Subcutaneous abdominal adipose tissue (tissue), 5 donors: ENCODE measurements at regions not wholly inside any gene's neighbourhood (a gene's known extent, or its start where the extent isn't known, plus 50 kb on each side); places are given as distances from the start of the nearest gene placed in this dataset.

Source experiments
- H3K27ac ChIP-seq: one replicate; pipeline ENCODE4 v1.7.0; 2013; ENCODE audit warnings: low read depth, mild to moderate bottlenecking, inconsistent platforms, low read length, moderate library complexity
- H3K27me3 ChIP-seq, 5 donors: one replicate each; pipeline ENCODE4 v1.7.0; 2013; ENCODE audit warnings: low read length in 5 of 5, inconsistent platforms in 1 of 5; ENCODE audit not compliant: control insufficient read depth in 5 of 5, insufficient read depth in 4 of 5
- H3K36me3 ChIP-seq, 5 donors: one replicate each; pipeline ENCODE4 v1.7.0; 2013; ENCODE audit warnings: low read length in 5 of 5; ENCODE audit not compliant: control insufficient read depth in 5 of 5, insufficient read depth in 5 of 5
- H3K4me1 ChIP-seq, 5 donors: one replicate each; pipeline ENCODE4 v1.7.0; 2013; ENCODE audit warnings: low read length in 5 of 5, mild to moderate bottlenecking in 3 of 5, moderate library complexity in 1 of 5; ENCODE audit not compliant: control insufficient read depth in 5 of 5, insufficient read depth in 5 of 5
- H3K4me3 ChIP-seq, 5 donors: one replicate each; pipeline ENCODE4 v1.7.0; 2013; ENCODE audit warnings: low read length in 5 of 5, low read depth in 1 of 5
- H3K9ac ChIP-seq, 5 donors: one replicate each; pipeline ENCODE4 v1.7.0; 2013; ENCODE audit warnings: low read length in 5 of 5, mild to moderate bottlenecking in 4 of 5, moderate library complexity in 3 of 5
- H3K9me3 ChIP-seq, 5 donors: one replicate each; pipeline ENCODE4 v1.7.0; 2013; ENCODE audit warnings: low read length in 5 of 5; ENCODE audit not compliant: control insufficient read depth in 5 of 5
- donor health status: healthy.
- donor health status: healthy.
- donor health status: healthy.
- donor health status: healthy.
- donor health status: healthy.

DNA sequence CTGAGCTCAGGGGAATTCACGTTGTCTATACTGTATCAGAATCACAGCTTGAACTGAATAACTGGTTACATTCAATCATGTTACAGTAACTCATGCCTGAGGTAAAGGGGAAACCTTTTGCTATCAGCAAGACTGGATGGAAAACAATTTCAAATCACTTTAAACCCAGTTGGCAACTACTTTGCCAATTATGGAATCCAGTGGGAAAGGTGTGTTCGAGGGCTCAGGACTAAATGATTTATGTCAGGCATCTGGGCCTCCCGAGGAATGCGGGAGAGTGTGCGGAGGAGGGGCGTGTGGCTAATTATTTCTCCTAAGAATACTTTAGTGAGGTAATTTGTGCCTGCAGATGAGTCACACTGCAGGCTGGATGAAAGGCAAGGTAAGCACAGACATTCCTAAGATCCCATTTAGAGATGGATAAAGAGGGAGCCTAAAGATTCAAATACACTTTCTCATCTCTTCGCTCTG is 100.1 kb downstream of the HRH4 start:
- Histone ChIP-seq H3K36me3 (no peaks in the 10 kb centered on the region), H3K4me3 (no peak overlapping the region), H3K27ac (no peak overlapping the region), H3K27me3 (peaks cover 0 to 9% (median 0%) of the 10 kb centered on the region in 5 donors), H3K9me3 (no peaks in the 10 kb centered on the region), H3K9ac (no peak overlapping the region), H3K4me1 (no peaks in the 10 kb centered on the region)

DNA sequence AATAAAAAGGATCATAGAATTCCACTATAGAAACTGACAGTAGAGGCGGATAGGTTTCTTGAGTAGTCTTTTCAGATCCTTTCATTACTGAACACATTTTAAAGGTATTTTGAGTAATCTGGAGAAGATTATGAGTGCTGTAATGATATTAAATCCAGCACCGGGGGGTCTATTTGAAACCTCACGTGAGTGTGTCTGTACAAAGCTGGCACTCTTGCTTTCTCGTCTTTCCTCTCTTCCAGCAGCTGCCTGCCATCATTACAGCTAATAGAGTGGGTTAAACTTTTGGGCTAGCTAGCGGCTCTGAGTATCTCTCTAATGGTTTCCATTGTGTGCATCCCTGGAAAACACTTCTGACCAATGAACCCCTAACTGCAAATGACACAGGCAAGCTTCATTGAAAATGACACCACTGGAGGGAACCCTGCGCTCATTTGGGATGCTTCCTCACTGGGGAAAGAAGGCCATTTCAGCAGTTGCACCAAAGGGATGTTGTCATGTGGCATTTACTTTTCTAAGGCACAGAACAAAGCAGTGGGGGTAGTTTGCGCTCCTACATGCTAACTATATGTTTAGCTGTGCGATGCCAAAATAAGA is 101.0 kb downstream of the HRH4 start:
- H3K27ac ChIP-seq = no peak overlapping the region
- peaks cover 0 to 9% (median 0%) of the 10 kb centered on the region in 5 donors for H3K27me3 ChIP-seq
- H3K4me1 ChIP-seq = no peaks in the 10 kb centered on the region
- H3K9me3 ChIP-seq = no peaks in the 10 kb centered on the region
- H3K36me3 ChIP-seq = no peaks in the 10 kb centered on the region
- no peak overlapping the region for H3K9ac ChIP-seq
- H3K4me3 ChIP-seq = no peak overlapping the region

DNA sequence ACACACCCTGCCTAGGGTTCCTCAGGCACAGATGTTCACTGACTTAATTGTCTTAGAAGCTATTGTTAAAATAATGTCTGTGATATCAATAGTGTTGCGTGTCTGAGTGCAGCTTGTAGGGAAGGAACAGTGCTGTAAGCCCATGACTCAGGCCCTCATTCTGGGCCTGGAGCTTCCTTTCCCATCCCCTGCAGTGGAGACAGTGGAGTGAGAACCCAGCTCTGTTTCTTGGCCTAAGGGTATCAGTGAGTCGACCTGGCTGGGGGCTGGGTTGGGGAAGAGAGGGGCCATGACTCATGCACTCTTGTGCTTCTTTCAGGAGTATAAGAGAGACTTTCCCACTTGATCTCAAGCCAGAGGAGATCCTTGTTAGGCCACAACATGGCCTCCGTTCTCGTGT is 106.8 kb downstream of the HRH4 start:
- Histone ChIP-seq H3K4me1 (no peaks in the 10 kb centered on the region), H3K27me3 (no peaks in the 10 kb centered on the region), H3K27ac (no peak overlapping the region), H3K4me3 (no peak overlapping the region), H3K9me3 (no peaks in the 10 kb centered on the region), H3K36me3 (no peaks in the 10 kb centered on the region), H3K9ac (no peak overlapping the region)

DNA sequence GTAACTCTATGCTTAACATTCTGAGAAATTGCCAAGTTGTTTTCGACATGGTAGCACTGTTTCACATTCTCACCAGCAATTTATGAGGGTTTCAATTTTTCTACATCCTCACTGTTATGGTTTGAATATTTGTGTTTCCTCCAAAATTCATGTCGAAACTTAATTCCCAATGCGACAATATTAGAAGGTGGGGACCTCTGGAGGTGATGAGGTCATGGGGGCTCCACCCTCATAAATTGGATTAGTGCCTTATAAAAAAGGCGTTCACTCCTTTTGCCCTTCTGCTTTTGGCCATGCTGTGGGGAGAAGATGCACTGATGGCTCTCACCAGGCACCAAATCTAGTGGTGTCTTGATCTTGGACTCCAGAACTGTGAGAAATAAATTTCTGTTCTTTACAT is 110.3 kb downstream of the HRH4 start:
- H3K27me3 ChIP-seq = no peaks in the 10 kb centered on the region
- peaks cover 4 to 11% (median 8%) of the 10 kb centered on the region in 5 donors for H3K9me3 ChIP-seq
- H3K4me3 ChIP-seq = no peak overlapping the region
- no peak overlapping the region for H3K27ac ChIP-seq
- no peaks in the 10 kb centered on the region for H3K36me3 ChIP-seq
- no peak overlapping the region for H3K9ac ChIP-seq
- H3K4me1 ChIP-seq = no peaks in the 10 kb centered on the region

DNA sequence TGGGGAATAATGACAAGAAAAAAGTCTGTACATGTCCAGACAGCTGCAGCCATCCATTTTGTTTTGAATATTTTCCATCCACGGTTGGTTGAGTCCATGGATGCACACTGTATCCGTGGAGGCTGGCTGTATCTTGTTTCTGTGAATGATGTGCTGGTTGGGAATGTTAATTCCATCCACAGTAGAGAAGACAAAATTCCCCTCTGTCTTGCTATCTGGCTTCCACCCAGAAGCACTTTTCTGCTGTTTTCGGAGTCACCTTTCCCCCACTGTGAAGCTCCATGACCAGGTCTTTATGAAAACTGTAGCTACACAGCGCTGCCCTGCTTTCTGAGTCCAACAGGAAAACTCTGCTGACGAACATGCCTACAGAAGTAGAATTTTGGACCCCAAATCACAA is 122.3 kb downstream of the HRH4 start:
- Histone ChIP-seq H3K4me1 (no peaks in the 10 kb centered on the region), H3K9me3 (no peaks in the 10 kb centered on the region), H3K27ac (no peak overlapping the region), H3K9ac (no peak overlapping the region), H3K4me3 (no peak overlapping the region), H3K27me3 (peaks cover 0 to 7% (median 5%) of the 10 kb centered on the region in 5 donors), H3K36me3 (no peaks in the 10 kb centered on the region)

DNA sequence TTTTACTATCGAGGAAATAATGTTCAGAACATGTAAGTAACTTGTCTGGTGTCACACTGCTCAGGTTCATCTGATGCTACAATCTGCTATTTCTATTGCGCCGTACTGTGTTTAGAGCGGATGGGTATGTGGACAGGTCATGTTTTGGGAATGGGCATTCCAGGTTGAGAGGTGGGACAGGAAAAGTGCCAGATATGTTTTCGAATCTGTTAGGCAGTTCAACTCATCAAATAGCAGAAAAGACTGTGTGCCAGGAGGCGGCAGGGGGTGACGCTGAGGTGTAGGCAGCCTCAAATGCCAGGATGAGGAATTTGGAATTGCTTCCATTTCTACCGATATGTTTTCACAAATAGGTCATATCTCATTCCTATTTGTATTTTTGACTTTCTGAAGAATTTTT is 123.8 kb downstream of the HRH4 start:
- Histone ChIP-seq H3K4me1 (no peaks in the 10 kb centered on the region), H3K4me3 (no peak overlapping the region), H3K9ac (no peak overlapping the region), H3K27ac (no peak overlapping the region), H3K36me3 (no peaks in the 10 kb centered on the region), H3K27me3 (peaks cover 0 to 7% (median 5%) of the 10 kb centered on the region in 5 donors), H3K9me3 (no peaks in the 10 kb centered on the region)

DNA sequence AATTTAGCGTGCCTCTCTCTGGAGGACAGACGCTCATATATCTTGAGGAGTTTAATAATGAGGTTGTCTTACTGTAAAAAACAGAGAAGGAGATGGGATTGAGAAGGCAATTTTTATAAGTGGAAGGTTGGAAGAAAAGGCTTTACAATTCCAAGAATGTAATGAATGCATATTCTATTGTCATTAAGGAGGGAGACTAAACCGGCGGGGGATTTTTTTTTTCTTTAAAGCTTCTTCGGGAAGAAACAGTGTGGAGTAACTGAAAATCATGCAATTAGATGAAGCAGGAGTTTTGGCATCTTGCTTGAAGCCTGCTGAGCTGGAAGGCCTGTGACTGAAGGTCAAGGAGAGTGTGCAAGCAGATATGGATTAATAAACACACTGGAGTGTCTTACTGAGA is 124.4 kb downstream of the HRH4 start:
- no peaks in the 10 kb centered on the region for H3K9me3 ChIP-seq
- no peak overlapping the region for H3K4me3 ChIP-seq

DNA sequence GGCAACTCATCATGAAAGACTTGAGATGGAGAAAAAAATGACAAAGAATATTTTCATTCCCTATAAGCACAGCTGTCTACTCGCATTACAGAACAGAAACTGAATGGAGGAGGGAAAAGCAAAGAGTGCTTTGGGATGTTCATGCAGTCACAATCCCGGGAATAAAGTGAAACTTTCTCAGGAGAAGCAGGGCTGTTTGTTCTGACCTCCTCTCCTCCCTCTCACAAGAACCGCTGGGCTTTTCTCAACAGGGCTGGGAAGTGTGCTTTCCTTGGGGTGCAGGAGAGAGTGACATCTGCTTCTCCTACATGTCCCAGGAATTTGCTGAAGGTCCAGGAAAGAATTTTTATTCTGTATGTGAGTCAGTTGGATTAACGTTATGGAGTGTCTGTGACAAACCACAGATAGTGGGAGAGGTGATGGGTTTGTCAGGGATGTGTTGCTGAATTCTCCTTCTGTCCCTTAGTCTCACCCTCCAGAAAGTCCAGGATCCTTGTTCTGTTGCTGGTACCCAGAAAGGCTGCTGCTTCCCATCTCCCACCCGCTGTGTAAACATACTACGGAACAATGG is 125.6 kb downstream of the HRH4 start:
- no peak overlapping the region for H3K27ac ChIP-seq
- peaks cover 0 to 7% (median 5%) of the 10 kb centered on the region in 5 donors for H3K27me3 ChIP-seq
- H3K4me1 ChIP-seq = no peaks in the 10 kb centered on the region

More for the DNA sequence above, 124.4 kb downstream of the HRH4 start:
- H3K27me3 ChIP-seq = peaks cover 0 to 7% (median 5%) of the 10 kb centered on the region in 5 donors
- no peaks in the 10 kb centered on the region for H3K36me3 ChIP-seq
- H3K4me1 ChIP-seq = no peaks in the 10 kb centered on the region
- H3K9ac ChIP-seq = no peak overlapping the region
- H3K27ac ChIP-seq = no peak overlapping the region

DNA sequence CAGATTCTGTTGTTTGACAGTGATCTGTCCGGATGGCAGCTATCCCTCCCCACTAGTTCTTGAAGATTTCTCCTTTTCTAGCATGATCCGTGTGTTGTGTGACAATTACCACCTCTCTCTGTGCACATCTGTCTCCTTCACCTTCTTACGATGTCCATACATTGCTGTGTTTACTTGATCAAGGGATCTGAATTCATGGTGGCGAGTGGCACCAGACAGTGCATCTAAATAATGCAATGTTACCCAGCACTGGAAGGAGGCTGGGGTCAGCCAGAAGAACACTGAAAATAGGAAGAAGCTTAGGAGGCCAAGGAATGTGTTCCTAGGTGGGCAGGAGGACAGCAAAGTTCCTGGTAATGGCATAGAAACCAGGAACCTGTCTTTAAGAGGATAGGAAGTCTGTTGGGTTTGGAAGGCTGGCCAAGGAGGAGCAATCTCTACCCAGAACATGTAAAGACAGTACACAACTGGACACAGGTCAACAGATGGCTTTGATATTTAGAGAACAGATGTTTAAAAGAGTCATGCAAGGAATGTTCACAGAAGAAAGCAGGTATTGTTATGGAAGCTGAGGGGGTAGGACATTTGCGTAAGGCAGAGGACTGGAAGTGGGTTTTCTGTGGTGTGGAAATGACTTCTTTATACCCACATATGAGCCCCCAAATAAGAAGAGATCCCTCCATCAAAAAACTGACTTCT is 126.4 kb downstream of the HRH4 start:
- Histone ChIP-seq H3K36me3 (no peaks in the 10 kb centered on the region), H3K4me1 (no peaks in the 10 kb centered on the region), H3K9me3 (no peaks in the 10 kb centered on the region), H3K9ac (no peak overlapping the region), H3K27ac (no peak overlapping the region), H3K27me3 (peaks cover 0 to 7% (median 5%) of the 10 kb centered on the region in 5 donors), H3K4me3 (no peak overlapping the region)

More for the DNA sequence above, 125.6 kb downstream of the HRH4 start:
- H3K9ac ChIP-seq = no peak overlapping the region
- no peak overlapping the region for H3K4me3 ChIP-seq
- H3K9me3 ChIP-seq = no peaks in the 10 kb centered on the region
- H3K36me3 ChIP-seq = no peaks in the 10 kb centered on the region

DNA sequence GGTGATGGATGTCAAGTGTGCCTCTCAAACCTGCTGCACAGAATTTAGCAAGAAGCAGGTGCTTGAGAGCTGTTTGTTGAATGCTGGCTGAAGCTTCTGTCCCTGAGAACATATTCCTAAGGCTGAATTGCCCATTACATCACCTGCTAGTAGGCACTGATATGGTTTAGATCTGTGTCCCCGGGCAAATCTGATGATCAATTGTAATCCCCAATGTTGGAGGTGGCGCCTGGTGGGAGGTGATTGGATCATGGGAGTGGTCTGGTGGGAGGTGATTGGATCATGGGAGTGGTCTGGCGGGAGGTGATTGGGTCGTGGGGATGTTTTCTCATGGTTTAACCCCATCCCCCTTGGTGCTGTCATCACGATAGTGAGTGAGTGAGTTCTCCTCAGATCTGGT is 128.0 kb downstream of the HRH4 start:
- Histone ChIP-seq H3K9me3 (no peaks in the 10 kb centered on the region), H3K9ac (no peak overlapping the region), H3K36me3 (no peaks in the 10 kb centered on the region), H3K27me3 (peaks cover 0 to 7% (median 5%) of the 10 kb centered on the region in 5 donors), H3K4me3 (no peak overlapping the region), H3K27ac (no peak overlapping the region), H3K4me1 (no peaks in the 10 kb centered on the region)
